IMR-90 (cell line): ENCODE measurements at regions not wholly inside any gene's neighbourhood (a gene's known extent, or its start where the extent isn't known, plus 50 kb on each side); places are given as distances from the start of the nearest gene placed in this dataset.

Source experiments
- MXI1 ChIP-seq: IDR thresholded peaks from 2 replicates; pipeline ENCODE4 v1.6.1; 2012; ENCODE audit warnings: low read depth, mild to moderate bottlenecking, low read length, moderate library complexity, borderline replicate concordance
- RAD21 ChIP-seq: IDR thresholded peaks from 2 replicates; pipeline ENCODE4 v1.6.1; 2012; ENCODE audit warnings: low read length, improper control_type of control experiment
- SMC3 ChIP-seq: fragments of 150-350 bp; IDR thresholded peaks from 2 replicates; pipeline ENCODE4 v1.6.1; 2016; ENCODE audit warnings: low read depth, mild to moderate bottlenecking, antibody characterized with exemption, low read length, moderate library complexity
- TF ChIP-seq, protein P1 (sequence below): conservative IDR thresholded peaks from 2 replicates; pipeline ENCODE4 v1.5.1; 2012; ENCODE audit warnings: mild to moderate bottlenecking, low read depth, low read length, improper control_type of control experiment

DNA sequence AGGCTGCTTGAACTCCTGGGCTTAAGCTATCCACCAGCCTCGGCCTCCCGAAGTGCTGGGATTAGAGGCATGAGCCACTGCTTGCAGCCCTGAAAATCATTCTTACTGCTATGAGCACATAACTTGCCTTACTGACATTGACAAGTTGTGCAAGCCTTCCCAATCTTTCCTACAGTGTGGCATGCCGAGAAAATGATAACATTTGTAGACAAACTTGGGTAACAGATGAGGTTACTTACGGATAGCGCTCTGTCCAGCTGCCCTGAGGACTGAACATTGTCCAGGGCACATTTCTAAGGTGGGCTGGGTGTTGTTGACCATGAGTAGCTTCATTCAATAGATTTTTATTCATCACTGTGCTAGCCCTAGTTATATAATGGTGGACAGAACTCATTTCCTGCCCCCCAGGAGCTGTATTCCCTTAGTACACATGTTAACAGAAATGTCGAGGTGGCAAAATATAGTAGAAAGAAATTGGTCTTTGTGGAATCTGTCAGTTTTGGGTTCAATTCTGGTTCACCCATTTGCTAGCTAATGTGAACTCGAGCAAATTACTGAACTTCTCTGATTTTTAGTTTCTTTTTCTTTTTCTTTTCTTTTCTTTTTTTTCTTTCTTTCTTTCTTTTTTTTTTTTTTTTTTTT is 118.4 kb upstream of the AKIRIN2 start:
- TF ChIP-seq, protein P1, sequence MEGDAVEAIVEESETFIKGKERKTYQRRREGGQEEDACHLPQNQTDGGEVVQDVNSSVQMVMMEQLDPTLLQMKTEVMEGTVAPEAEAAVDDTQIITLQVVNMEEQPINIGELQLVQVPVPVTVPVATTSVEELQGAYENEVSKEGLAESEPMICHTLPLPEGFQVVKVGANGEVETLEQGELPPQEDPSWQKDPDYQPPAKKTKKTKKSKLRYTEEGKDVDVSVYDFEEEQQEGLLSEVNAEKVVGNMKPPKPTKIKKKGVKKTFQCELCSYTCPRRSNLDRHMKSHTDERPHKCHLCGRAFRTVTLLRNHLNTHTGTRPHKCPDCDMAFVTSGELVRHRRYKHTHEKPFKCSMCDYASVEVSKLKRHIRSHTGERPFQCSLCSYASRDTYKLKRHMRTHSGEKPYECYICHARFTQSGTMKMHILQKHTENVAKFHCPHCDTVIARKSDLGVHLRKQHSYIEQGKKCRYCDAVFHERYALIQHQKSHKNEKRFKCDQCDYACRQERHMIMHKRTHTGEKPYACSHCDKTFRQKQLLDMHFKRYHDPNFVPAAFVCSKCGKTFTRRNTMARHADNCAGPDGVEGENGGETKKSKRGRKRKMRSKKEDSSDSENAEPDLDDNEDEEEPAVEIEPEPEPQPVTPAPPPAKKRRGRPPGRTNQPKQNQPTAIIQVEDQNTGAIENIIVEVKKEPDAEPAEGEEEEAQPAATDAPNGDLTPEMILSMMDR: no peak
- TF ChIP-seq RAD21: no peak
- no peak for TF ChIP-seq SMC3
- TF ChIP-seq MXI1: no peak
